Adrenal gland (tissue), 5 donors: ENCODE measurements at regions not wholly inside any gene's neighbourhood (a gene's known extent, or its start where the extent isn't known, plus 50 kb on each side); places are given as distances from the start of the nearest gene placed in this dataset.

Source experiments
- POLR2A ChIP-seq, 2 donors: fragments of 450-650 bp; IDR thresholded peaks; one replicate each; pipeline ENCODE4 v1.6.1; 2017; ENCODE audit warnings: antibody characterized with exemption in 2 of 2, mild to moderate bottlenecking in 2 of 2, moderate library complexity in 1 of 2
- TF ChIP-seq, protein P1 (sequence below), 6 experiments: fragments of 450-650 bp in 4 of 6; fragments of 200-600 bp in 2 of 6; sonication (generic) in 1 of 6; IDR thresholded peaks; 1 replicate in 5 of 6; 2 replicates in 1 of 6; pipeline versions ENCODE4 v1.5.1 to v1.8.0; 2016 to 2021; ENCODE audit warnings: antibody characterized with exemption in 6 of 6, mild to moderate bottlenecking in 2 of 6, moderate library complexity in 1 of 6
- donor health status: DM: no; HTN: no; CAD: no.

DNA sequence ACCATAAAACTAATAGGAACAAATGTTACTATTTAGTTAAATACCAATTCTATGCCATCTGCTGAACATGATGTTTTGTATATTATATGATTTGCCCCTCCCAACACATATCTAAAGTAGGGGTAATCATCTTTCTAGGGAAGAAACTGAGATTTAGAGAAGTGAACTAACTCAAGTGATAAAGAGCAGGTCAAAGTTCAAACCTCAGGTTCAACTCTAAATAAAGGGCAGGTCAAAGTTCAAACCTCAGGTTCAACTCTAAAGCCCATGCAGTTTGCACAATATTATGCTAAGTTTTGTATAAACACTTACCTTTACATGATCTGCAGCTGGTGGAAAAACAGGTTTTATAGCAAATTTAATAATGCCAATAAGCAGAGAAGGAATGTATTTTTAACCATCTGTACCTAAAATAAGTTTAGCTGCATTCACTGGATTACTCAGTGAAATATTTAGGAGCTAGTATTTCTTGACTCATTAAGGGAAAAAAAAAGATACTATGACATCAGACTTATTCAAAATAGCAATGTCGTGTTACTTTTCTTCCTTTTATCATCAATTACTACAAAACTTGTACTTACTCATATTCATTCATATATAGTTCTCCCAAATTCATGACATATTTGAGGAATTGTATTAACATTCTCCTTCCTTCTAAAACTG lies 1194.3 kb upstream of the CELF2 start:
- TF ChIP-seq POLR2A (IDR thresholded peaks at IDR 0.05), result no peak
- TF ChIP-seq, protein P1, sequence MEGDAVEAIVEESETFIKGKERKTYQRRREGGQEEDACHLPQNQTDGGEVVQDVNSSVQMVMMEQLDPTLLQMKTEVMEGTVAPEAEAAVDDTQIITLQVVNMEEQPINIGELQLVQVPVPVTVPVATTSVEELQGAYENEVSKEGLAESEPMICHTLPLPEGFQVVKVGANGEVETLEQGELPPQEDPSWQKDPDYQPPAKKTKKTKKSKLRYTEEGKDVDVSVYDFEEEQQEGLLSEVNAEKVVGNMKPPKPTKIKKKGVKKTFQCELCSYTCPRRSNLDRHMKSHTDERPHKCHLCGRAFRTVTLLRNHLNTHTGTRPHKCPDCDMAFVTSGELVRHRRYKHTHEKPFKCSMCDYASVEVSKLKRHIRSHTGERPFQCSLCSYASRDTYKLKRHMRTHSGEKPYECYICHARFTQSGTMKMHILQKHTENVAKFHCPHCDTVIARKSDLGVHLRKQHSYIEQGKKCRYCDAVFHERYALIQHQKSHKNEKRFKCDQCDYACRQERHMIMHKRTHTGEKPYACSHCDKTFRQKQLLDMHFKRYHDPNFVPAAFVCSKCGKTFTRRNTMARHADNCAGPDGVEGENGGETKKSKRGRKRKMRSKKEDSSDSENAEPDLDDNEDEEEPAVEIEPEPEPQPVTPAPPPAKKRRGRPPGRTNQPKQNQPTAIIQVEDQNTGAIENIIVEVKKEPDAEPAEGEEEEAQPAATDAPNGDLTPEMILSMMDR (IDR thresholded peaks at IDR 0.05), result no peak
